Liver (tissue), 3 donors: ENCODE measurements at regions not wholly inside any gene's neighbourhood (a gene's known extent, or its start where the extent isn't known, plus 50 kb on each side); places are given as distances from the start of the nearest gene placed in this dataset.

Experiments used
- FOXA1 ChIP-seq: IDR thresholded peaks from 2 replicates; pipeline ENCODE4 v1.6.1; 2016; ENCODE audit warnings: antibody characterized with exemption
- JUND ChIP-seq, 2 donors: IDR thresholded peaks; 2 replicates each; pipeline ENCODE4 v1.6.1; 2016; ENCODE audit warnings: antibody characterized with exemption in 2 of 2
- MAX ChIP-seq: IDR thresholded peaks from 2 replicates; pipeline ENCODE4 v1.6.1; 2016; ENCODE audit warnings: antibody characterized with exemption
- RAD21 ChIP-seq, 2 donors: IDR thresholded peaks; 2 replicates each; pipeline ENCODE4 v1.6.1; 2016; ENCODE audit warnings: antibody characterized with exemption in 2 of 2, mild to moderate bottlenecking in 2 of 2
- SP1 ChIP-seq: IDR thresholded peaks from 2 replicates; pipeline ENCODE4 v1.6.1; 2018; ENCODE audit warnings: antibody characterized with exemption, mild to moderate bottlenecking
- YY1 ChIP-seq: IDR thresholded peaks from 2 replicates; pipeline ENCODE4 v1.6.1; 2016; ENCODE audit warnings: antibody characterized with exemption, mild to moderate bottlenecking
- ZBTB33 ChIP-seq: IDR thresholded peaks from 2 replicates; pipeline ENCODE4 v1.6.1; 2016; ENCODE audit warnings: antibody characterized with exemption
- TF ChIP-seq, protein P1 (sequence below): fragments of 150-350 bp; IDR thresholded peaks from 2 replicates; pipeline ENCODE4 v1.5.1; 2017; ENCODE audit warnings: improper control_type of control experiment, low read depth, low read length; ENCODE audit not compliant: missing input control
- TF ChIP-seq, protein P2 (sequence below): IDR thresholded peaks from 2 replicates; pipeline ENCODE4 v1.6.1; 2016; ENCODE audit warnings: antibody characterized with exemption, mild to moderate bottlenecking
- donor health status: healthy.
- donor health status: healthy.

GRCh38 chr14:29489911-29490425 is 437.7 kb downstream of the PRKD1 start:
- no peak for TF ChIP-seq FOXA1
- TF ChIP-seq, protein P1, sequence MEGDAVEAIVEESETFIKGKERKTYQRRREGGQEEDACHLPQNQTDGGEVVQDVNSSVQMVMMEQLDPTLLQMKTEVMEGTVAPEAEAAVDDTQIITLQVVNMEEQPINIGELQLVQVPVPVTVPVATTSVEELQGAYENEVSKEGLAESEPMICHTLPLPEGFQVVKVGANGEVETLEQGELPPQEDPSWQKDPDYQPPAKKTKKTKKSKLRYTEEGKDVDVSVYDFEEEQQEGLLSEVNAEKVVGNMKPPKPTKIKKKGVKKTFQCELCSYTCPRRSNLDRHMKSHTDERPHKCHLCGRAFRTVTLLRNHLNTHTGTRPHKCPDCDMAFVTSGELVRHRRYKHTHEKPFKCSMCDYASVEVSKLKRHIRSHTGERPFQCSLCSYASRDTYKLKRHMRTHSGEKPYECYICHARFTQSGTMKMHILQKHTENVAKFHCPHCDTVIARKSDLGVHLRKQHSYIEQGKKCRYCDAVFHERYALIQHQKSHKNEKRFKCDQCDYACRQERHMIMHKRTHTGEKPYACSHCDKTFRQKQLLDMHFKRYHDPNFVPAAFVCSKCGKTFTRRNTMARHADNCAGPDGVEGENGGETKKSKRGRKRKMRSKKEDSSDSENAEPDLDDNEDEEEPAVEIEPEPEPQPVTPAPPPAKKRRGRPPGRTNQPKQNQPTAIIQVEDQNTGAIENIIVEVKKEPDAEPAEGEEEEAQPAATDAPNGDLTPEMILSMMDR, result no peak
- no peak for TF ChIP-seq ZBTB33
- TF ChIP-seq, protein P2, sequence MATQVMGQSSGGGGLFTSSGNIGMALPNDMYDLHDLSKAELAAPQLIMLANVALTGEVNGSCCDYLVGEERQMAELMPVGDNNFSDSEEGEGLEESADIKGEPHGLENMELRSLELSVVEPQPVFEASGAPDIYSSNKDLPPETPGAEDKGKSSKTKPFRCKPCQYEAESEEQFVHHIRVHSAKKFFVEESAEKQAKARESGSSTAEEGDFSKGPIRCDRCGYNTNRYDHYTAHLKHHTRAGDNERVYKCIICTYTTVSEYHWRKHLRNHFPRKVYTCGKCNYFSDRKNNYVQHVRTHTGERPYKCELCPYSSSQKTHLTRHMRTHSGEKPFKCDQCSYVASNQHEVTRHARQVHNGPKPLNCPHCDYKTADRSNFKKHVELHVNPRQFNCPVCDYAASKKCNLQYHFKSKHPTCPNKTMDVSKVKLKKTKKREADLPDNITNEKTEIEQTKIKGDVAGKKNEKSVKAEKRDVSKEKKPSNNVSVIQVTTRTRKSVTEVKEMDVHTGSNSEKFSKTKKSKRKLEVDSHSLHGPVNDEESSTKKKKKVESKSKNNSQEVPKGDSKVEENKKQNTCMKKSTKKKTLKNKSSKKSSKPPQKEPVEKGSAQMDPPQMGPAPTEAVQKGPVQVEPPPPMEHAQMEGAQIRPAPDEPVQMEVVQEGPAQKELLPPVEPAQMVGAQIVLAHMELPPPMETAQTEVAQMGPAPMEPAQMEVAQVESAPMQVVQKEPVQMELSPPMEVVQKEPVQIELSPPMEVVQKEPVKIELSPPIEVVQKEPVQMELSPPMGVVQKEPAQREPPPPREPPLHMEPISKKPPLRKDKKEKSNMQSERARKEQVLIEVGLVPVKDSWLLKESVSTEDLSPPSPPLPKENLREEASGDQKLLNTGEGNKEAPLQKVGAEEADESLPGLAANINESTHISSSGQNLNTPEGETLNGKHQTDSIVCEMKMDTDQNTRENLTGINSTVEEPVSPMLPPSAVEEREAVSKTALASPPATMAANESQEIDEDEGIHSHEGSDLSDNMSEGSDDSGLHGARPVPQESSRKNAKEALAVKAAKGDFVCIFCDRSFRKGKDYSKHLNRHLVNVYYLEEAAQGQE, result no peak
- no peak for TF ChIP-seq MAX
- no peak for TF ChIP-seq RAD21 (IDR thresholded peaks at IDR 0.05)
- TF ChIP-seq SP1, result no peak
- no peak for TF ChIP-seq JUND (IDR thresholded peaks at IDR 0.05)
- no peak for TF ChIP-seq YY1
